ENCODE measurements at regions not wholly inside any gene's neighbourhood (a gene's known extent, or its start where the extent isn't known, plus 50 kb on each side); places are given as distances from the start of the nearest gene placed in this dataset.
A peak's percentile ranks its signal among the peaks of the same experiment; 100 is the strongest.

DNA sequence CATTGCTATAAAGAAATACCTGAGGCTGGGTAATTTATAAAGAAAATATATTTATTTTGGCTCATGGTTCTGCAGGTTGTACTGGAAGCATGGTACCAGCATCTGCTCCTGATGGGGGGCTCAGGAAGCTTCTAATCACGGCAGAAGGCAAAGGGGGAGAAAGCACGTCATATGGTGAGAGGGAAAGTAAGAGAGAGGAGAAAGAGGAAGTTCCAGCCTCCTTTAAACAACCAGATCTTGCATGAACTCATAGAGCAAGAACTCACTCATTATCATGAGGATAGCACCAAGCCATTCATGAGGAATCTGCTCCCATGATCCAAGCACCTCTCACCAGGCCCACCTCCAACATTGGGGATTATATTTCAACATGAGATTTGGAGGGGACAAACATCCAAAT is 125.0 kb upstream of the GRPR start:
- Histone ChIP-seq H3K27me3 (ENCODE audit: insufficient read depth) (no peaks in the 10 kb centered on the region), H3K36me3 (replicated peaks in 1 of 2; ENCODE audit: control insufficient read depth in 1 of 2, insufficient read depth in 2 of 2, low read length in 1 of 2) (no peaks in the 10 kb centered on the region), H3K79me2 (ENCODE audit: insufficient read depth) (no peaks in the 10 kb centered on the region), H2AFZ (ENCODE audit: low read depth) (no peak overlapping the region), H3K4me3 (ENCODE audit: low read depth in 2 of 2, low read length in 1 of 2) (no peak overlapping the region), H3F3A (replicated peaks; ENCODE audit: insufficient read depth) (no peaks in the 10 kb centered on the region), H3K27ac (ENCODE audit: low read depth in 2 of 2, low read length in 1 of 2) (no peak overlapping the region), H4K20me1 (ENCODE audit: insufficient read depth) (no peaks in the 10 kb centered on the region), H3K4me1 (ENCODE audit: control insufficient read depth in 1 of 2, insufficient read depth in 2 of 2, low read depth in 1 of 2, low read length in 1 of 2) (no peaks in the 10 kb centered on the region), H3K9ac (no peak overlapping the region), H3K9me2 (no peaks in the 10 kb centered on the region), H3K9me3 (no peaks in the 10 kb centered on the region), H3K4me2 (no peak overlapping the region)
- ChIA-PET CTCF (no interaction called here), POLR2A (no interaction called here)
- TF ChIP-seq MEF2A (IDR thresholded peaks at IDR 0.05; ENCODE audit: borderline replicate concordance, low read depth) (no peak), MXI1 (IDR thresholded peaks at IDR 0.05; ENCODE audit: low read depth, low read length) (no peak), SMC3 (IDR thresholded peaks at IDR 0.05; ENCODE audit: low read depth, low read length) (no peak), RCOR1 (IDR thresholded peaks at IDR 0.05; ENCODE audit: low read length) (no peak), GABPA (IDR thresholded peaks at IDR 0.05; ENCODE audit: low read depth) (no peak), TCF12 (IDR thresholded peaks at IDR 0.05) (no peak)
- TF ChIP-seq, protein P1, sequence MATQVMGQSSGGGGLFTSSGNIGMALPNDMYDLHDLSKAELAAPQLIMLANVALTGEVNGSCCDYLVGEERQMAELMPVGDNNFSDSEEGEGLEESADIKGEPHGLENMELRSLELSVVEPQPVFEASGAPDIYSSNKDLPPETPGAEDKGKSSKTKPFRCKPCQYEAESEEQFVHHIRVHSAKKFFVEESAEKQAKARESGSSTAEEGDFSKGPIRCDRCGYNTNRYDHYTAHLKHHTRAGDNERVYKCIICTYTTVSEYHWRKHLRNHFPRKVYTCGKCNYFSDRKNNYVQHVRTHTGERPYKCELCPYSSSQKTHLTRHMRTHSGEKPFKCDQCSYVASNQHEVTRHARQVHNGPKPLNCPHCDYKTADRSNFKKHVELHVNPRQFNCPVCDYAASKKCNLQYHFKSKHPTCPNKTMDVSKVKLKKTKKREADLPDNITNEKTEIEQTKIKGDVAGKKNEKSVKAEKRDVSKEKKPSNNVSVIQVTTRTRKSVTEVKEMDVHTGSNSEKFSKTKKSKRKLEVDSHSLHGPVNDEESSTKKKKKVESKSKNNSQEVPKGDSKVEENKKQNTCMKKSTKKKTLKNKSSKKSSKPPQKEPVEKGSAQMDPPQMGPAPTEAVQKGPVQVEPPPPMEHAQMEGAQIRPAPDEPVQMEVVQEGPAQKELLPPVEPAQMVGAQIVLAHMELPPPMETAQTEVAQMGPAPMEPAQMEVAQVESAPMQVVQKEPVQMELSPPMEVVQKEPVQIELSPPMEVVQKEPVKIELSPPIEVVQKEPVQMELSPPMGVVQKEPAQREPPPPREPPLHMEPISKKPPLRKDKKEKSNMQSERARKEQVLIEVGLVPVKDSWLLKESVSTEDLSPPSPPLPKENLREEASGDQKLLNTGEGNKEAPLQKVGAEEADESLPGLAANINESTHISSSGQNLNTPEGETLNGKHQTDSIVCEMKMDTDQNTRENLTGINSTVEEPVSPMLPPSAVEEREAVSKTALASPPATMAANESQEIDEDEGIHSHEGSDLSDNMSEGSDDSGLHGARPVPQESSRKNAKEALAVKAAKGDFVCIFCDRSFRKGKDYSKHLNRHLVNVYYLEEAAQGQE (IDR thresholded peaks at IDR 0.05; ENCODE audit: low read depth, low read length) = no peak
- no peak for DNase-seq
- 36% methylated on average over 2 of the region's 2 CpGs for WGBS (ENCODE audit: low lambda C conversion rate)

DNA sequence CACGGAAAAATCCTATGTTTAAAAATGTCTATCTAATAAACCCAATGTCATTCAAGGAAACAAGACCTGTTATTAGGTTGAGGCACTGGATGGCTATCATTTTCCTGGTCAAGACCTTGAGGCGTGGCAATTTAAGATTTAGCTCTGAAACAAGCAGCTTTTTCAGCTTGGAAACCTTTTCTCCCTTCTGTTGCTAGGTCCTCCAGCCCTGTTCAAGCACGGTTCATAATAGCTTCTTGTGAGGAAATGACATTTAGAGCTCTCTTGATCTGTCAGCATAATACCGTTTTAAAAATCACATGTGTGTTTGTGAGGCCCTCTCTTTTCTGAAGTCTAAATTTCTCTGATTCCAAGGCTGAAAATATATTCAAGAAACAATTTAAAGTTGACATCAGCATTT is 133.6 kb upstream of the GRPR start:
- H4K20me1 ChIP-seq (ENCODE audit: insufficient read depth) = no peaks in the 10 kb centered on the region
- DNase-seq = no peak
- H3K27ac ChIP-seq (ENCODE audit: low read depth in 2 of 2, low read length in 1 of 2) = peak overlapping the region in 1 of 2 experiments; percentile 49; a peak in 2 of 4 replicates
- POLR2A ChIA-PET = no interaction called here
- H3K4me1 ChIP-seq (ENCODE audit: control insufficient read depth in 1 of 2, insufficient read depth in 2 of 2, low read depth in 1 of 2, low read length in 1 of 2) = 0 out of 4 replicates have a peak, but pooled peaks cover 0 to 4% of the 10 kb centered on the region in 2 experiments
- H3F3A ChIP-seq (replicated peaks; ENCODE audit: insufficient read depth) = no peaks in the 10 kb centered on the region
- peak overlapping the region; percentile 90; the same call in 1 of the 2 replicates for H2AFZ ChIP-seq (ENCODE audit: low read depth)
- no peak overlapping the region for H3K4me3 ChIP-seq (ENCODE audit: low read depth in 2 of 2, low read length in 1 of 2)
- no peaks in the 10 kb centered on the region for H3K9me2 ChIP-seq
- no peaks in the 10 kb centered on the region for H3K36me3 ChIP-seq (replicated peaks in 1 of 2; ENCODE audit: control insufficient read depth in 1 of 2, insufficient read depth in 2 of 2, low read length in 1 of 2)
- H3K4me2 ChIP-seq = peak overlapping the region; percentile 13; the same call in 1 of the 2 replicates
- no peaks in the 10 kb centered on the region for H3K79me2 ChIP-seq (ENCODE audit: insufficient read depth)
- no peaks in the 10 kb centered on the region for H3K27me3 ChIP-seq (ENCODE audit: insufficient read depth)
- H3K9ac ChIP-seq = no peak overlapping the region
- CTCF ChIA-PET = interaction anchor here (1.3 kb wide), 1 partner anchor 15 kb away, joined by 3 read pairs; no protein-coding TSS in a partner anchor
- H3K9me3 ChIP-seq = no peaks in the 10 kb centered on the region
- WGBS (ENCODE audit: low lambda C conversion rate) = 52% methylated on average over 4 of the region's 4 CpGs
- TF ChIP-seq TCF12 (IDR thresholded peaks at IDR 0.05) = no peak
- TF ChIP-seq JUND (IDR thresholded peaks at IDR 0.05) = no peak
- TF ChIP-seq YY1 (IDR thresholded peaks at IDR 0.05; ENCODE audit: low read depth) = no peak
- no peak for TF ChIP-seq USF1 (IDR thresholded peaks at IDR 0.05; ENCODE audit: borderline replicate concordance, low read depth)
- no peak for TF ChIP-seq CTCF (IDR thresholded peaks at IDR 0.05)
- TF ChIP-seq FOSL2 (IDR thresholded peaks at IDR 0.05; ENCODE audit: borderline replicate concordance, low read depth) = no peak
- TF ChIP-seq ELF1 (IDR thresholded peaks at IDR 0.05) = no peak
- TF ChIP-seq NRF1 (IDR thresholded peaks at IDR 0.05; ENCODE audit: low read depth, low read length) = no peak
- TF ChIP-seq GATA2 (CRISPR knock-in tag; IDR thresholded peaks at IDR 0.05) = no peak
- no peak for TF ChIP-seq TEAD4 (IDR thresholded peaks at IDR 0.05; ENCODE audit: borderline replicate concordance, insufficient read depth)
- TF ChIP-seq FOXM1 (IDR thresholded peaks at IDR 0.05; ENCODE audit: low read depth) = no peak
- no peak for TF ChIP-seq RCOR1 (IDR thresholded peaks at IDR 0.05; ENCODE audit: low read length)
- TF ChIP-seq EP300 (IDR thresholded peaks at IDR 0.05; ENCODE audit: borderline replicate concordance in 1 of 2, low read depth in 1 of 2, low read length in 1 of 2) = no peak
- no peak for TF ChIP-seq MEF2A (IDR thresholded peaks at IDR 0.05; ENCODE audit: borderline replicate concordance, low read depth)
